Stimulated activated naive CD8-positive, alpha-beta T cell treated with anti-CD3 and anti-CD28 coated beads, Interleukin-15, Interleukin-2, amounts not matched to agents 100 U/mL and 50 U/mL, for 24 hours (primary cell): ENCODE measurements at regions not wholly inside any gene's neighbourhood (a gene's known extent, or its start where the extent isn't known, plus 50 kb on each side); places are given as distances from the start of the nearest gene placed in this dataset.
"Not testable (repeated sequence)": the region's sequence is repeated elsewhere in the genome, so short reads cannot be mapped to it uniquely, and the experiment has no call there.

ENCODE experiments used
- ATAC-seq: fragments of 150-1000 bp; cut with Tn5 transposase; one replicate; pipeline ENCODE4 v1.10.0; 2021
- DNase-seq: peaks from one replicate; pipeline ENCODE4 v3.0.0; 2021

GRCh38 chrX:130552444-130553073, 150.8 kb downstream of the RBMX2 start:
- ATAC-seq = no peak
- DNase-seq = no peak

- DNase-seq (no peak), ATAC-seq (no peak)
These were observed 153.6 kb downstream of the RBMX2 start for GRCh38 chrX:130555341-130555740.

DNA sequence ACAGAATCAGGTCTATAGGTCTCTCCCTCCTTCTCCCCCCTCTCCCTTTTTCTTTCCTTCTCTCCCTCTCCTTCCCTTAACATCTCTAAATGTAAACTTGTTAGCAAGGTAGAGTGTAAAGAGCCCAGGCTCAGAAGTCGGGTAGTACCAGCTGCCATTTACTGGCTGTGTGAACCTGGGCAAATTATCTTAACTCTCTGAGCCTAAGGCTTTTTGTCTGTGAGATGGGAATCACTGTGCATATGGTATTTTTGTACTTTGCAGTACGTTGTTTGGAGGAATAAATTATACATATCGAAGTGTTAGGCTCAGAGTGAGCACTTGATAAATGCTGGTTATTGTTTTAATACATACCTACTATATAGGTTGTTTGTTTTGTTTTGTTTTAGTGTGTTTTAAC, 154.0 kb downstream of the RBMX2 start:
- ATAC-seq (no peak), DNase-seq (no peak)

- DNase-seq (no peak), ATAC-seq (no peak)
These were observed 155.2 kb downstream of the RBMX2 start for GRCh38 chrX:130556951-130557350.

GRCh38 chrX:130560544-130560943, 158.8 kb downstream of the RBMX2 start:
- no peak for ATAC-seq
- no peak for DNase-seq

DNA sequence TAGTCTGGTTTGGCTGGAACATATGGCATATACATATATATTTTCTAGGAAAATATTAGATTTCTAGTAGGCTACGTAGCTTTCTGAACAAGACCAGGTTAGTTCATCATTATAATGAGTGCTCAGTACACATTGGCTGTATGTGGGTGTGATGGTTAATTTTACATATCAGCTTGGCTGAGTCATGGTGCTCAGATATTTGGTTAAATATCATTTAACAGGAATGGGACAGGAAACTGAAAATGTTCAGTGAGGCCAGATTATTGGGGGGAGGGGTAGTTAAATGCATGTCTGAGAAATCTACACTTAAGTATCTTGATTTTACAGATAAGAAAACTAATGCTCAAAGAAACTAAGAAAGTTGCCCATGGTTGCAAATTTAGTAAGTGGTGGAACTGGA, 160.1 kb downstream of the RBMX2 start:
- DNase-seq (no peak), ATAC-seq (no peak)

GRCh38 chrX:130563476-130563875, 161.7 kb downstream of the RBMX2 start:
- no peak for ATAC-seq
- DNase-seq = no peak

GRCh38 chrX:130566028-130566683, 164.4 kb downstream of the RBMX2 start:
- DNase-seq (no peak), ATAC-seq (no peak)

DNA sequence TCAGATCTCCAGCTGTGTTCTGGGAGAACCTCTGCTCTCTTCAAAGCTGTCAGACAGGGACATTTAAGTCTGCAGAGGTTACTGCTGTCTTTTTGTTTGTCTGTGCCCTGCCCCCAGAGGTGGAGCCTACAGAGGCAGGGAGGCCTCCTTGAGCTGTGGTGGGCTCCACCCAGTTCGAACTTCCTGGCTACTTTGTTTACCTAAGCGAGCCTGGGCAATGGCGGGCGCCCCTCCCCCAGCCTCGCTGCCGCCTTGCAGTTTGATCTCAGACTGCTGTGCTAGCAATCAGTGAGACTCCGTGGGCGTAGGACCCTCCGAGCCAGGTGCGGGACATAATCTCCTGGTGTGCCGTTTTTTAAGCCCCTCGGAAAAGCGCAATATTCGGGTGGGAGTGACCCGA, 171.2 kb downstream of the RBMX2 start:
- not testable (repeated sequence) for ATAC-seq, DNase-seq
